Right lobe of liver (tissue), 6 donors: ENCODE measurements at regions not wholly inside any gene's neighbourhood (a gene's known extent, or its start where the extent isn't known, plus 50 kb on each side); places are given as distances from the start of the nearest gene placed in this dataset.

ENCODE experiments used
- ATAC-seq, 4 donors: fragments of 200-7000 bp; cut with Tn5 transposase; one replicate each; pipeline ENCODE4 v1.9.1; 2020; ENCODE audit warnings: mild to moderate bottlenecking in 4 of 4, moderate library complexity in 4 of 4
- DNase-seq, 3 donors: peaks; one replicate each; pipeline ENCODE4 v3.0.0-alpha.2; 2020
- H3K27ac ChIP-seq, 3 donors: fragments of 200-600 bp; one replicate each; pipeline ENCODE4 v1.8.0; 2022
- H3K27me3 ChIP-seq, 2 donors: fragments of 200-600 bp; one replicate each; pipeline ENCODE4 v1.8.0; 2022
- H3K36me3 ChIP-seq, 4 donors: fragments of 200-600 bp; sonication (generic) in 1 of 4; one replicate each; pipeline versions ENCODE4 v1.5.1 to v1.8.0; 2017 to 2022; ENCODE audit warnings: control low read depth in 1 of 4
- H3K4me1 ChIP-seq, 4 donors: fragments of 200-600 bp; sonication (generic) in 1 of 4; one replicate each; pipeline versions ENCODE4 v1.5.1 to v1.8.0; 2017 to 2022; ENCODE audit warnings: control low read depth in 1 of 4
- H3K4me3 ChIP-seq, 3 donors: fragments of 200-600 bp; one replicate each; pipeline ENCODE4 v1.8.0; 2022
- H3K9me3 ChIP-seq, 4 donors: fragments of 200-600 bp; sonication (generic) in 1 of 4; one replicate each; pipeline versions ENCODE4 v1.5.1 to v1.8.0; 2017 to 2022; ENCODE audit warnings: control low read depth in 1 of 4
- CTCF ChIP-seq, 4 donors: fragments of 200-600 bp in 3 of 4; fragments of 450-650 bp in 1 of 4; IDR thresholded peaks; one replicate each; pipeline versions ENCODE4 v1.5.1 to v1.8.0; 2016 to 2022; ENCODE audit warnings: antibody characterized with exemption in 4 of 4, mild to moderate bottlenecking in 2 of 4
- POLR2A ChIP-seq: fragments of 450-650 bp; IDR thresholded peaks from one replicate; pipeline ENCODE4 v1.6.1; 2017; ENCODE audit warnings: antibody characterized with exemption, mild to moderate bottlenecking
- WGBS: methylation state at CpG from one replicate; pipeline ENCODE4 v1.1.6; 2018; ENCODE audit warnings: low coverage, low lambda C conversion rate; ENCODE audit not compliant: insufficient coverage; ENCODE audit errors: missing lambda C conversion rate; 5-methylcytosine and 5-hydroxymethylcytosine counted together
- intact Hi-C, 2 donors: fragments of 100-400 bp; cut with DNase I; formaldehyde crosslinking; loops; one replicate each; pipeline versions ENCODE4 v1.11.2 to v1.14.1; 2022
- donor health status: DM: no; HTN: yes; CAD: no.
- donor health status: DM: no; HTN: no; CAD: no.
- donor health status: DM: no; HTN: no; CAD: no.
- donor health status: DM: no; HTN: yes; CAD: no.
- donor health status: DM: no; HTN: yes; CAD: no.

- no peak overlapping the region for H3K27ac ChIP-seq
- intact Hi-C loops = no loop called here
- H3K36me3 ChIP-seq = no peaks in the 10 kb centered on the region
- H3K9me3 ChIP-seq = no peaks in the 10 kb centered on the region
- ATAC-seq (no peak), DNase-seq (no peak)
- no peaks in the 10 kb centered on the region for H3K4me1 ChIP-seq
- 40% methylated on average over 1 of the region's 1 CpG for WGBS
- no peak overlapping the region for H3K4me3 ChIP-seq
- no peak for TF ChIP-seq POLR2A
- TF ChIP-seq CTCF (IDR thresholded peaks at IDR 0.05) = no peak
- H3K27me3 ChIP-seq = no peaks in the 10 kb centered on the region
These were observed 384.2 kb upstream of the RPS23 start for GRCh38 chr5:82662340-82662739.

DNA sequence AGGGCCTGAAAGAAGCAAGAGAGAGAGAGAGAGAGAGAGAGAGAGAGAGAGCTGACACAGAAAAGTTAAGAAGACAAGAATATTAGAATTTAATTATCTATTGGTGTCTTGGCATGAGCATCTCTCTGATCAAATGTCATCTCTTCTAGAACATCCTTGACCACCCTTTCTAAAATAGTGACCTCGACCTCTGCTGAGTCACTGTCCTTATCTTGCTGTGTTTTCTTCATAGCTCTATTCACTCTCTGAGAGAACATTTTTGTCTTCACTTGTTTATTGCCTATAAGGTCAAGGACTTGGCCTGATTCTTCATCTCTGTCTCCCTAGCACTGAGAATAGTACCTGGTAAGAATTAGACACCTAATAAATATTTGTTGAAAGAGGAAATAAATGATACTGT is 383.8 kb upstream of the RPS23 start:
- no peak overlapping the region for H3K4me3 ChIP-seq
- WGBS = 50% methylated on average over 1 of the region's 1 CpG
- no peak for DNase-seq
- H3K4me1 ChIP-seq = no peaks in the 10 kb centered on the region
- intact Hi-C loops = no loop called here
- H3K36me3 ChIP-seq = no peaks in the 10 kb centered on the region
- TF ChIP-seq POLR2A (no peak), CTCF (IDR thresholded peaks at IDR 0.05) (no peak)
- no peak overlapping the region for H3K27ac ChIP-seq
- H3K9me3 ChIP-seq = no peaks in the 10 kb centered on the region
- ATAC-seq = no peak
- no peaks in the 10 kb centered on the region for H3K27me3 ChIP-seq

- no peak for DNase-seq
- TF ChIP-seq CTCF (IDR thresholded peaks at IDR 0.05) (no peak), POLR2A (no peak)
- Histone ChIP-seq H3K27me3 (no peaks in the 10 kb centered on the region), H3K27ac (no peak overlapping the region), H3K4me3 (no peak overlapping the region), H3K9me3 (no peaks in the 10 kb centered on the region), H3K36me3 (no peaks in the 10 kb centered on the region), H3K4me1 (no peaks in the 10 kb centered on the region)
- intact Hi-C loops = no loop called here
- 50% methylated on average over 2 of the region's 2 CpGs for WGBS
- no peak for ATAC-seq
These were observed 383.3 kb upstream of the RPS23 start for GRCh38 chr5:82661462-82661861.

- Histone ChIP-seq H3K9me3 (peaks cover 0 to 4% (median 0%) of the 10 kb centered on the region in 4 donors), H3K4me1 (no peaks in the 10 kb centered on the region), H3K27me3 (no peaks in the 10 kb centered on the region), H3K4me3 (no peak overlapping the region), H3K27ac (no peak overlapping the region), H3K36me3 (no peaks in the 10 kb centered on the region)
- TF ChIP-seq CTCF (IDR thresholded peaks at IDR 0.05) (no peak), POLR2A (no peak)
- intact Hi-C loops = no loop called here
- no peak for DNase-seq
- 75% methylated on average over 2 of the region's 2 CpGs for WGBS
- ATAC-seq = no peak
These were observed 381.0 kb upstream of the RPS23 start for GRCh38 chr5:82659115-82659514.

GRCh38 chr5:82657033-82657699 is 379.0 kb upstream of the RPS23 start:
- Histone ChIP-seq H3K9me3 (peaks cover 0 to 4% (median 0%) of the 10 kb centered on the region in 4 donors), H3K4me3 (no peak overlapping the region), H3K36me3 (no peaks in the 10 kb centered on the region), H3K27me3 (no peaks in the 10 kb centered on the region), H3K4me1 (no peaks in the 10 kb centered on the region), H3K27ac (no peak overlapping the region)
- TF ChIP-seq POLR2A (no peak), CTCF (IDR thresholded peaks at IDR 0.05) (no peak)
- intact Hi-C loops = no loop called here
- no peak for ATAC-seq
- 55% methylated on average over 4 of the region's 5 CpGs for WGBS
- DNase-seq = no peak
